ENCODE measurements at regions not wholly inside any gene's neighbourhood (a gene's known extent, or its start where the extent isn't known, plus 50 kb on each side); places are given as distances from the start of the nearest gene placed in this dataset.

- no peak for DNase-seq
Observed at GRCh38 chr6:101322921-101323320, 70.6 kb upstream of the GRIK2 start.

DNA sequence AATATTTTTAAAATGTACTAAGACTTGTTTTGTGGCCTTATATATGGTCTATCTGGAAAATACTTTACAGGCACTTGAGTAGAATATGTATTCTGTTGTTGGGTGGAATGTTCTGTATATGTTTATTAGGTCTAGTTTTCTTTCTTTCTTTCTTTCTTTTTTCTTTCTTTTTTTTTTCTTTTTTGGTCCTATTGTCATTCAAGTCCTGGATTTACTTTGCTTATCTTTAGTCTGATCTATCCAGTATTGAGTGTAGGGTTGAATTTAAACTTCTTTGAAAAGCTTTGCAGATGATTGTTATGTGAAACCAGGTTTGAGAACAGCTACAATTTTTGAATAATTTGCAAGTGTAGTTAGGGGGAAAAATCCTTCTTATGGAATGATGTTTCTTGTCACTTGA, 67.1 kb upstream of the GRIK2 start:
- DNase-seq: no peak

DNA sequence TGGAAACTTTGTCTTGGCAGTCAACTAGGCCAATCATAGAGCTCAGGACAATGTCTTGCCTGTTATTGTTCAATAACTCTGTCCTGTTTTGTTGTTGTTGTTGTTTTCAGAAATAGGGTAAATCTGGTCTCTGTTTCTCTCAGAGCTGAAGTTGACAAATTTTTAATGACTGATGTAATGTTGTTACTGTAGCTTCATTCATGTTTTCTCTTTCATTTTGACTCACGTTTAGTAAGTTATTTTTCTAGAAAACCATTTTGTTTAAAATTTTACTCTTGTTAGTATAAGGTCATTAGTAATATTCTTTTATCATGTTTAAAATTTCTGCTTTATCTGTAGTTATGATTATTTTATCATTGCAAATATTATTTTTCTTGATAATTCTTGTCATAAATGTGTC, 51.6 kb upstream of the GRIK2 start:
- DNase-seq: no peak

Measured in activated CD4-positive, alpha-beta T cell treated with anti-CD3 and anti-CD28 coated beads, Interleukin-2, amount 50 U/mL, for 16 hours (primary cell).